Pancreas (tissue), 10 donors: ENCODE measurements at regions not wholly inside any gene's neighbourhood (a gene's known extent, or its start where the extent isn't known, plus 50 kb on each side); places are given as distances from the start of the nearest gene placed in this dataset.

Experiments used
- ATAC-seq, 4 donors: fragments of 200-7000 bp; cut with Tn5 transposase; one replicate each; pipeline versions ENCODE4 v1.8.0 to v1.9.1; 2020; ENCODE audit warnings: mild to moderate bottlenecking in 4 of 4, moderate library complexity in 4 of 4
- DNase-seq, 6 donors: peaks; one replicate each; pipeline ENCODE4 v3.0.0-alpha.2; 2020
- FAIRE-seq: peaks from 2 replicates; lab custom pipeline; 2012; peaks lifted over from hg19 to GRCh38; lab: Jason Lieb, UNC
- H3K27ac ChIP-seq, 4 donors: fragments of 200-600 bp; sonication (generic); 1 replicate in 3 of 4; 2 replicates in 1 of 4; pipeline versions ENCODE4 v1.5.0 to v1.8.0; 2020
- H3K27me3 ChIP-seq, 4 donors: fragments of 200-600 bp; one replicate each; pipeline ENCODE4 v1.8.0; 2021
- H3K36me3 ChIP-seq, 3 donors: fragments of 200-600 bp; sonication (generic) in 1 of 3; one replicate each; pipeline versions ENCODE4 v1.5.0 to v1.8.0; 2020 to 2021
- H3K4me1 ChIP-seq, 3 donors: fragments of 200-600 bp; one replicate each; pipeline ENCODE4 v1.8.0; 2021
- H3K4me3 ChIP-seq, 4 donors: fragments of 200-600 bp; sonication (generic) in 2 of 4; one replicate each; pipeline versions ENCODE4 v1.5.0 to v1.8.0; 2020 to 2021
- H3K9me3 ChIP-seq, 4 donors: fragments of 200-600 bp; one replicate each; pipeline ENCODE4 v1.8.0; 2021
- whole genome bisulfite sequencing, 2 donors: extraction: QIAGEN DNeasy Blood & Tissue Kit; methylation state at CpG; one replicate each; pipeline ENCODE4 v1.1.7; 2013; 5-methylcytosine and 5-hydroxymethylcytosine counted together
- intact Hi-C, 3 donors: fragments of 100-400 bp; cut with DNase I; formaldehyde crosslinking; loops; one replicate each; pipeline versions ENCODE4 v1.11.1 to v1.14.2; 2022
- TF ChIP-seq, protein P1 (sequence below), 4 donors: fragments of 200-600 bp; sonication (generic) in 3 of 4; IDR thresholded peaks; one replicate each; pipeline versions ENCODE4 v1.5.0 to v1.8.0; 2021; ENCODE audit warnings: antibody characterized with exemption in 4 of 4
- donor health status: healthy with polysubstance abuse.
- donor health status: DM: no; HTN: no; CAD: no; lungs with moderate emphysema.
- donor health status: DM: no; HTN: no; CAD: no.
- donor health status: control.
- donor health status: control.
- donor health status: Bipolar disorder and iron deficiency.
- donor health status: DM: yes; HTN: yes; CAD: no.
- donor health status: DM: no; HTN: no; CAD: no.
- donor health status: DM: no; HTN: no; CAD: no.
- donor health status: DM: yes; HTN: yes; CAD: no.

DNA sequence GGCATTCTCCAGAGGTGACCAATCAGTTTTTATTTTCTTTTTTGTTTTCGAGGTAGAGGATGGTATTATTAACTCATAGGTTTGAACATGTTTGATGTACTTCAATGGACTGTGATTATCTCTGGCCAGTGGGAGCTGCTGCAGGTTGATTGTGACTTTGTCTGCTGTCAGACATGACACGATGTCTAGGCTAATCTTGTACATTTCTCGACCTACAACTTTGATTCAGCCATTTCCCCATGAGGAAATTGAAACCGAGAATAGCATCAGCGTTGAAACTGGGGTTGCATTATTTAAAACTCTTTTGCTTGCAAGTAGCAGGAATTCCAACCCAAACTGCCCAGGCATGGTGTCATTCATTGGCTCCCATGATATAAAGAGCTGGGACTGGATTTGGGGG is 218.9 kb downstream of the CDH26 start:
- Histone ChIP-seq H3K27ac (no peak overlapping the region), H3K36me3 (no peaks in the 10 kb centered on the region), H3K9me3 (no peaks in the 10 kb centered on the region), H3K4me1 (no peaks in the 10 kb centered on the region), H3K27me3 (no peaks in the 10 kb centered on the region), H3K4me3 (no peak overlapping the region)
- no peak for FAIRE-seq
- intact Hi-C loops, result no loop called here
- no peak for DNase-seq
- ATAC-seq, result no peak
- TF ChIP-seq, protein P1, sequence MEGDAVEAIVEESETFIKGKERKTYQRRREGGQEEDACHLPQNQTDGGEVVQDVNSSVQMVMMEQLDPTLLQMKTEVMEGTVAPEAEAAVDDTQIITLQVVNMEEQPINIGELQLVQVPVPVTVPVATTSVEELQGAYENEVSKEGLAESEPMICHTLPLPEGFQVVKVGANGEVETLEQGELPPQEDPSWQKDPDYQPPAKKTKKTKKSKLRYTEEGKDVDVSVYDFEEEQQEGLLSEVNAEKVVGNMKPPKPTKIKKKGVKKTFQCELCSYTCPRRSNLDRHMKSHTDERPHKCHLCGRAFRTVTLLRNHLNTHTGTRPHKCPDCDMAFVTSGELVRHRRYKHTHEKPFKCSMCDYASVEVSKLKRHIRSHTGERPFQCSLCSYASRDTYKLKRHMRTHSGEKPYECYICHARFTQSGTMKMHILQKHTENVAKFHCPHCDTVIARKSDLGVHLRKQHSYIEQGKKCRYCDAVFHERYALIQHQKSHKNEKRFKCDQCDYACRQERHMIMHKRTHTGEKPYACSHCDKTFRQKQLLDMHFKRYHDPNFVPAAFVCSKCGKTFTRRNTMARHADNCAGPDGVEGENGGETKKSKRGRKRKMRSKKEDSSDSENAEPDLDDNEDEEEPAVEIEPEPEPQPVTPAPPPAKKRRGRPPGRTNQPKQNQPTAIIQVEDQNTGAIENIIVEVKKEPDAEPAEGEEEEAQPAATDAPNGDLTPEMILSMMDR (IDR thresholded peaks at IDR 0.05), result no peak
- 51 to 61% methylated on average over 5 of the region's 5 CpGs for WGBS, 2 donors

DNA sequence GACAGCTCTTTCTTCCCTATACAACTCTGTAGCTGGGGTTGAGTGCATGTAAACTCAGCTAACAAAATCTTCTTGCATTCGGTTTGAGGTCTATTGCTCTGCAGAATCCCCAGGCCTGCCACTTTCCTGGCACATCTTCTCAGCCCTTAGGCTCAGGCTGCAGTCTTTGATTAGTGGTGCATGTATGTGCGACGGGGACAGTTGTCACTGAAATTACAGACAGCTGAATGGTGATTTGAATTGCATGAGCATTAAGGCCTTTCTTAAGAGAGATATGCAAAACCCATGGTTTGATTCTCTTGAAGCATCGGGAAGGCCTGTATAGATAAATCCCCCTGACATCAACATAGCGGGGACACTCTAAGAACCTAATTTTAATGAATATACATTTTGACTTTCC is 222.8 kb downstream of the CDH26 start:
- ATAC-seq, result no peak

DNA sequence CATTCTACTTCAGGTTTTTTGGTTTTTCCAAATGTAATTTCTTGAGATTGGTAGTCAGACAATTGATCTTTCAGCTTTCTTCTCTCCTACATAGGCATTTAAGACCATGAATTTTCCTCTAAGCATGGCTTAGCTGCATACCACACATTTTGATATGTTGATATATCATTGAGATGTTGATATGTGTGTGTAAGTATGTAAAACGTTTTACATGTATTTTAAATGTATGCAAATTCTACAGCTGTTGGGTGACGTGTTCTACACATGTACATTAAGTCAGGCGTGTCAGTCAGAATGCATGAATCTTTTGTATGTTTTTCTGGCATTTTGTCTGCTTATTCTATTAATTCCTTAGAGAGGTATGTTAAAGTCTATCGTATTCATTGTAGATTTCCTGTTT is 228.2 kb downstream of the CDH26 start:
- no peak for ATAC-seq
- DNase-seq, result no peak
- FAIRE-seq, result no peak

More for the DNA sequence above, 222.8 kb downstream of the CDH26 start:
- WGBS, 2 donors, result 70 to 86% methylated on average over 5 of the region's 5 CpGs
- Histone ChIP-seq H3K9me3 (no peaks in the 10 kb centered on the region), H3K36me3 (no peaks in the 10 kb centered on the region), H3K27ac (no peak overlapping the region), H3K4me1 (no peaks in the 10 kb centered on the region), H3K4me3 (no peak overlapping the region), H3K27me3 (no peaks in the 10 kb centered on the region)
- intact Hi-C loops, result no loop called here
- FAIRE-seq (no peak), DNase-seq (no peak)
- TF ChIP-seq, protein P1 (IDR thresholded peaks at IDR 0.05), result no peak

DNA sequence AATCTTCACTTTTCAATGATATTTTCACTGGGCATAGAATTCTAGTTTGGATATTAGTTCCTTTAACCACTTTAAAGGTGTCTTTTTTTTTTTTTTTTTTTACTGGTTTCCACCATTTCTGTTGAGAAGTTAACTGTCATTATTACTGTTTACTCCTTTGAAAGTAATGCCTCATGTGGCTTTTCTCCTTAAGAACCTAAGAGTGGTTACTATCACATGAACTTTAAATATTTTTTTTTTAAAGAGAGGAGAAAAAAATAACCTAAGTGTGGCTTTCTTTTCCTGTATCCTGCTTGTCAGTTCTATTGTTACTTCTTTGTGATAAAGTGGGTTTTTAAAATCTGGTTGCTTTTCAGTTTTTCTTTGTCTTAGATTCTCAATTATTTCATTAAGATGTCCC is 229.5 kb downstream of the CDH26 start:
- TF ChIP-seq, protein P1 (IDR thresholded peaks at IDR 0.05), result no peak
- no peak overlapping the region for H3K27ac ChIP-seq
- H3K27me3 ChIP-seq, result no peaks in the 10 kb centered on the region
- ATAC-seq (no peak), FAIRE-seq (no peak), DNase-seq (no peak)
- no peaks in the 10 kb centered on the region for H3K4me1 ChIP-seq
- H3K9me3 ChIP-seq, result no peaks in the 10 kb centered on the region
- intact Hi-C loops, result no loop called here
- no peaks in the 10 kb centered on the region for H3K36me3 ChIP-seq
- H3K4me3 ChIP-seq, result no peak overlapping the region

More for the DNA sequence above, 228.2 kb downstream of the CDH26 start:
- H3K4me1 ChIP-seq, result no peaks in the 10 kb centered on the region
- no peaks in the 10 kb centered on the region for H3K27me3 ChIP-seq
- H3K36me3 ChIP-seq, result no peaks in the 10 kb centered on the region
- WGBS, 2 donors, result 48 to 66% methylated on average over 4 of the region's 4 CpGs
- TF ChIP-seq, protein P1 (IDR thresholded peaks at IDR 0.05), result no peak
- H3K9me3 ChIP-seq, result no peaks in the 10 kb centered on the region
- intact Hi-C loops, result no loop called here
- no peak overlapping the region for H3K27ac ChIP-seq
- H3K4me3 ChIP-seq, result no peak overlapping the region

DNA sequence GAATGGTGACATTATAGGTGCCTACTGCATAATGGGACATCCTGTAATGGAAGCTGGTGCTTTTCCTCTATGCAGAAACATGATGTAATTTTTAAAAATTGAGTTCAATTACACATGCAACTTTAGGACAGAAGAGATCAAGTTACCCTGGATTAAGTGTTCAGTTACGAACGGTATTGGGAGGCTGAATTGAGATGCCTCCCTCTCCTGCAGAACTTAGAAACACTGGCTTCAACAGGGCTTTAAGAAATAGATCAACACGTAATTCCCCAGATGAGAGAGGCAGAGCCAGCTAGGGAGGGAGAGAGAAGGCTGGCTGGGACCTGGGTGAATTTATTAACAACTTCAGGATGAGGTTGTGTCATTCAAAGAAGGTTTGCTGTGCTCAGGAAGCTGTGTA is 232.8 kb downstream of the CDH26 start:
- ATAC-seq (no peak), FAIRE-seq (no peak), DNase-seq (no peak)
- H3K27ac ChIP-seq, result no peak overlapping the region
- H3K36me3 ChIP-seq, result no peaks in the 10 kb centered on the region
- WGBS, 2 donors, result 41 to 58% methylated on average over 3 of the region's 3 CpGs
- no peaks in the 10 kb centered on the region for H3K9me3 ChIP-seq
- H3K27me3 ChIP-seq, result no peaks in the 10 kb centered on the region
- no peaks in the 10 kb centered on the region for H3K4me1 ChIP-seq
- no peak overlapping the region for H3K4me3 ChIP-seq
- intact Hi-C loops, result no loop called here
- TF ChIP-seq, protein P1 (IDR thresholded peaks at IDR 0.05), result no peak
